ENCODE measurements at regions not wholly inside any gene's neighbourhood (a gene's known extent, or its start where the extent isn't known, plus 50 kb on each side); places are given as distances from the start of the nearest gene placed in this dataset.

- peak; percentile 34; the same call in 1 of the 2 replicates for TF ChIP-seq AFF4 (CRISPR knock-in tag; IDR thresholded peaks at IDR 0.05; ENCODE audit: borderline replicate concordance)
- TF ChIP-seq HMGA2 (CRISPR knock-in tag; IDR thresholded peaks at IDR 0.05), result no peak
- TF ChIP-seq USF1 (CRISPR knock-in tag; IDR thresholded peaks at IDR 0.05), result peak; percentile 42; the same call in 1 of the 2 replicates
- no peak for TF ChIP-seq SOX15 (CRISPR knock-in tag; IDR thresholded peaks at IDR 0.05)
- TF ChIP-seq, protein P1, sequence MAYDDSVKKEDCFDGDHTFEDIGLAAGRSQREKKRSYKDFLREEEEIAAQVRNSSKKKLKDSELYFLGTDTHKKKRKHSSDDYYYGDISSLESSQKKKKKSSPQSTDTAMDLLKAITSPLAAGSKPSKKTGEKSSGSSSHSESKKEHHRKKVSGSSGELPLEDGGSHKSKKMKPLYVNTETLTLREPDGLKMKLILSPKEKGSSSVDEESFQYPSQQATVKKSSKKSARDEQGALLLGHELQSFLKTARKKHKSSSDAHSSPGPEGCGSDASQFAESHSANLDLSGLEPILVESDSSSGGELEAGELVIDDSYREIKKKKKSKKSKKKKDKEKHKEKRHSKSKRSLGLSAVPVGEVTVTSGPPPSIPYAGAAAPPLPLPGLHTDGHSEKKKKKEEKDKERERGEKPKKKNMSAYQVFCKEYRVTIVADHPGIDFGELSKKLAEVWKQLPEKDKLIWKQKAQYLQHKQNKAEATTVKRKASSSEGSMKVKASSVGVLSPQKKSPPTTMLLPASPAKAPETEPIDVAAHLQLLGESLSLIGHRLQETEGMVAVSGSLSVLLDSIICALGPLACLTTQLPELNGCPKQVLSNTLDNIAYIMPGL (CRISPR knock-in tag; IDR thresholded peaks at IDR 0.05), result no peak
- TF ChIP-seq JAZF1 (CRISPR knock-in tag; IDR thresholded peaks at IDR 0.05), result no peak
- 0 out of 2 replicates have a peak, but pooled peaks have one; percentile 50 for TF ChIP-seq ZSCAN18 (CRISPR knock-in tag; IDR thresholded peaks at IDR 0.05)
- TF ChIP-seq TEAD4 (CRISPR knock-in tag; IDR thresholded peaks at IDR 0.05), result no peak
- TF ChIP-seq, protein P2, sequence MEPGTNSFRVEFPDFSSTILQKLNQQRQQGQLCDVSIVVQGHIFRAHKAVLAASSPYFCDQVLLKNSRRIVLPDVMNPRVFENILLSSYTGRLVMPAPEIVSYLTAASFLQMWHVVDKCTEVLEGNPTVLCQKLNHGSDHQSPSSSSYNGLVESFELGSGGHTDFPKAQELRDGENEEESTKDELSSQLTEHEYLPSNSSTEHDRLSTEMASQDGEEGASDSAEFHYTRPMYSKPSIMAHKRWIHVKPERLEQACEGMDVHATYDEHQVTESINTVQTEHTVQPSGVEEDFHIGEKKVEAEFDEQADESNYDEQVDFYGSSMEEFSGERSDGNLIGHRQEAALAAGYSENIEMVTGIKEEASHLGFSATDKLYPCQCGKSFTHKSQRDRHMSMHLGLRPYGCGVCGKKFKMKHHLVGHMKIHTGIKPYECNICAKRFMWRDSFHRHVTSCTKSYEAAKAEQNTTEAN (CRISPR knock-in tag; IDR thresholded peaks at IDR 0.05), result peak; percentile 74; the same call in 1 of the 2 replicates
- no peak for TF ChIP-seq PRRX2 (CRISPR knock-in tag; IDR thresholded peaks at IDR 0.05)
- TF ChIP-seq, protein P3, sequence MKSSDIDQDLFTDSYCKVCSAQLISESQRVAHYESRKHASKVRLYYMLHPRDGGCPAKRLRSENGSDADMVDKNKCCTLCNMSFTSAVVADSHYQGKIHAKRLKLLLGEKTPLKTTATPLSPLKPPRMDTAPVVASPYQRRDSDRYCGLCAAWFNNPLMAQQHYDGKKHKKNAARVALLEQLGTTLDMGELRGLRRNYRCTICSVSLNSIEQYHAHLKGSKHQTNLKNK (CRISPR knock-in tag; IDR thresholded peaks at IDR 0.05), result no peak
- TF ChIP-seq IRF2 (CRISPR knock-in tag; IDR thresholded peaks at IDR 0.05; ENCODE audit: borderline replicate concordance, low read depth), result no peak
- no peak for TF ChIP-seq TP53 (CRISPR knock-in tag; IDR thresholded peaks at IDR 0.05)
- no peak for TF ChIP-seq JUN (CRISPR knock-in tag; IDR thresholded peaks at IDR 0.05)
- no peak for TF ChIP-seq STAT6 (CRISPR knock-in tag; conservative IDR thresholded peaks at IDR 0.05; ENCODE audit: low read depth)
- no peak for TF ChIP-seq USF2 (CRISPR knock-in tag; IDR thresholded peaks at IDR 0.05)
- TF ChIP-seq, protein P4, sequence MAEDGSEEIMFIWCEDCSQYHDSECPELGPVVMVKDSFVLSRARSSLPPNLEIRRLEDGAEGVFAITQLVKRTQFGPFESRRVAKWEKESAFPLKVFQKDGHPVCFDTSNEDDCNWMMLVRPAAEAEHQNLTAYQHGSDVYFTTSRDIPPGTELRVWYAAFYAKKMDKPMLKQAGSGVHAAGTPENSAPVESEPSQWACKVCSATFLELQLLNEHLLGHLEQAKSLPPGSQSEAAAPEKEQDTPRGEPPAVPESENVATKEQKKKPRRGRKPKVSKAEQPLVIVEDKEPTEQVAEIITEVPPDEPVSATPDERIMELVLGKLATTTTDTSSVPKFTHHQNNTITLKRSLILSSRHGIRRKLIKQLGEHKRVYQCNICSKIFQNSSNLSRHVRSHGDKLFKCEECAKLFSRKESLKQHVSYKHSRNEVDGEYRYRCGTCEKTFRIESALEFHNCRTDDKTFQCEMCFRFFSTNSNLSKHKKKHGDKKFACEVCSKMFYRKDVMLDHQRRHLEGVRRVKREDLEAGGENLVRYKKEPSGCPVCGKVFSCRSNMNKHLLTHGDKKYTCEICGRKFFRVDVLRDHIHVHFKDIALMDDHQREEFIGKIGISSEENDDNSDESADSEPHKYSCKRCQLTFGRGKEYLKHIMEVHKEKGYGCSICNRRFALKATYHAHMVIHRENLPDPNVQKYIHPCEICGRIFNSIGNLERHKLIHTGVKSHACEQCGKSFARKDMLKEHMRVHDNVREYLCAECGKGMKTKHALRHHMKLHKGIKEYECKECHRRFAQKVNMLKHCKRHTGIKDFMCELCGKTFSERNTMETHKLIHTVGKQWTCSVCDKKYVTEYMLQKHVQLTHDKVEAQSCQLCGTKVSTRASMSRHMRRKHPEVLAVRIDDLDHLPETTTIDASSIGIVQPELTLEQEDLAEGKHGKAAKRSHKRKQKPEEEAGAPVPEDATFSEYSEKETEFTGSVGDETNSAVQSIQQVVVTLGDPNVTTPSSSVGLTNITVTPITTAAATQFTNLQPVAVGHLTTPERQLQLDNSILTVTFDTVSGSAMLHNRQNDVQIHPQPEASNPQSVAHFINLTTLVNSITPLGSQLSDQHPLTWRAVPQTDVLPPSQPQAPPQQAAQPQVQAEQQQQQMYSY (CRISPR knock-in tag; IDR thresholded peaks at IDR 0.05), result no peak
- TF ChIP-seq ZNF416 (CRISPR knock-in tag; IDR thresholded peaks at IDR 0.05), result no peak
- TF ChIP-seq, protein P5, sequence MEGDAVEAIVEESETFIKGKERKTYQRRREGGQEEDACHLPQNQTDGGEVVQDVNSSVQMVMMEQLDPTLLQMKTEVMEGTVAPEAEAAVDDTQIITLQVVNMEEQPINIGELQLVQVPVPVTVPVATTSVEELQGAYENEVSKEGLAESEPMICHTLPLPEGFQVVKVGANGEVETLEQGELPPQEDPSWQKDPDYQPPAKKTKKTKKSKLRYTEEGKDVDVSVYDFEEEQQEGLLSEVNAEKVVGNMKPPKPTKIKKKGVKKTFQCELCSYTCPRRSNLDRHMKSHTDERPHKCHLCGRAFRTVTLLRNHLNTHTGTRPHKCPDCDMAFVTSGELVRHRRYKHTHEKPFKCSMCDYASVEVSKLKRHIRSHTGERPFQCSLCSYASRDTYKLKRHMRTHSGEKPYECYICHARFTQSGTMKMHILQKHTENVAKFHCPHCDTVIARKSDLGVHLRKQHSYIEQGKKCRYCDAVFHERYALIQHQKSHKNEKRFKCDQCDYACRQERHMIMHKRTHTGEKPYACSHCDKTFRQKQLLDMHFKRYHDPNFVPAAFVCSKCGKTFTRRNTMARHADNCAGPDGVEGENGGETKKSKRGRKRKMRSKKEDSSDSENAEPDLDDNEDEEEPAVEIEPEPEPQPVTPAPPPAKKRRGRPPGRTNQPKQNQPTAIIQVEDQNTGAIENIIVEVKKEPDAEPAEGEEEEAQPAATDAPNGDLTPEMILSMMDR (IDR thresholded peaks at IDR 0.05), result no peak
Measured at GRCh38 chr15:93477188-93477587, 388.2 kb upstream of the RGMA start (continued).
